ENCODE measurements at regions not wholly inside any gene's neighbourhood (a gene's known extent, or its start where the extent isn't known, plus 50 kb on each side); places are given as distances from the start of the nearest gene placed in this dataset.
"Not testable (repeated sequence)": the region's sequence is repeated elsewhere in the genome, so short reads cannot be mapped to it uniquely, and the experiment has no call there.

- TF ChIP-seq RAD21 (IDR thresholded peaks at IDR 0.05); CTCF (IDR thresholded peaks at IDR 0.05; ENCODE audit: low read depth, low read length, missing input control); GABPA (IDR thresholded peaks at IDR 0.05 in 1 of 2, conservative IDR thresholded peaks at IDR 0.05 in 1 of 2); ATF3 (IDR thresholded peaks at IDR 0.05); YY1 (IDR thresholded peaks at IDR 0.05); HNF4G (IDR thresholded peaks at IDR 0.05); MAX (IDR thresholded peaks at IDR 0.05); REST (IDR thresholded peaks at IDR 0.05); TAF1 (conservative IDR thresholded peaks at IDR 0.05); HNF4A (conservative IDR thresholded peaks at IDR 0.05); EGR1 (IDR thresholded peaks at IDR 0.05; ENCODE audit: low read depth in 2 of 2); FOXA1 (IDR thresholded peaks at IDR 0.05); SP1 (IDR thresholded peaks at IDR 0.05): not testable (repeated sequence)
Measured at GRCh38 chr9:41838562-41838851, 290.7 kb downstream of the CNTNAP3B start.
